Right lobe of liver (tissue), 6 donors: ENCODE measurements at regions not wholly inside any gene's neighbourhood (a gene's known extent, or its start where the extent isn't known, plus 50 kb on each side); places are given as distances from the start of the nearest gene placed in this dataset.

Experiments used
- ATAC-seq, 4 donors: fragments of 200-7000 bp; cut with Tn5 transposase; one replicate each; pipeline ENCODE4 v1.9.1; 2020; ENCODE audit warnings: mild to moderate bottlenecking in 4 of 4, moderate library complexity in 4 of 4
- DNase-seq, 3 donors: peaks; one replicate each; pipeline ENCODE4 v3.0.0-alpha.2; 2020
- H3K27ac ChIP-seq, 3 donors: fragments of 200-600 bp; one replicate each; pipeline ENCODE4 v1.8.0; 2022
- H3K27me3 ChIP-seq, 2 donors: fragments of 200-600 bp; one replicate each; pipeline ENCODE4 v1.8.0; 2022
- H3K36me3 ChIP-seq, 4 donors: fragments of 200-600 bp; sonication (generic) in 1 of 4; one replicate each; pipeline versions ENCODE4 v1.5.1 to v1.8.0; 2017 to 2022; ENCODE audit warnings: control low read depth in 1 of 4
- H3K4me1 ChIP-seq, 4 donors: fragments of 200-600 bp; sonication (generic) in 1 of 4; one replicate each; pipeline versions ENCODE4 v1.5.1 to v1.8.0; 2017 to 2022; ENCODE audit warnings: control low read depth in 1 of 4
- H3K4me3 ChIP-seq, 3 donors: fragments of 200-600 bp; one replicate each; pipeline ENCODE4 v1.8.0; 2022
- H3K9me3 ChIP-seq, 4 donors: fragments of 200-600 bp; sonication (generic) in 1 of 4; one replicate each; pipeline versions ENCODE4 v1.5.1 to v1.8.0; 2017 to 2022; ENCODE audit warnings: control low read depth in 1 of 4
- CTCF ChIP-seq, 4 donors: fragments of 200-600 bp in 3 of 4; fragments of 450-650 bp in 1 of 4; IDR thresholded peaks; one replicate each; pipeline versions ENCODE4 v1.5.1 to v1.8.0; 2016 to 2022; ENCODE audit warnings: antibody characterized with exemption in 4 of 4, mild to moderate bottlenecking in 2 of 4
- POLR2A ChIP-seq: fragments of 450-650 bp; IDR thresholded peaks from one replicate; pipeline ENCODE4 v1.6.1; 2017; ENCODE audit warnings: antibody characterized with exemption, mild to moderate bottlenecking
- WGBS: methylation state at CpG from one replicate; pipeline ENCODE4 v1.1.6; 2018; ENCODE audit warnings: low coverage, low lambda C conversion rate; ENCODE audit not compliant: insufficient coverage; ENCODE audit errors: missing lambda C conversion rate; 5-methylcytosine and 5-hydroxymethylcytosine counted together
- intact Hi-C, 2 donors: fragments of 100-400 bp; cut with DNase I; formaldehyde crosslinking; loops; one replicate each; pipeline versions ENCODE4 v1.11.2 to v1.14.1; 2022
- donor health status: DM: no; HTN: yes; CAD: no.
- donor health status: DM: no; HTN: no; CAD: no.
- donor health status: DM: no; HTN: no; CAD: no.
- donor health status: DM: no; HTN: yes; CAD: no.
- donor health status: DM: no; HTN: yes; CAD: no.

- WGBS: 45% methylated on average over 4 of the region's 5 CpGs
- H3K27me3 ChIP-seq: no peaks in the 10 kb centered on the region
- H3K27ac ChIP-seq: no peak overlapping the region
- DNase-seq (no peak), ATAC-seq (no peak)
- H3K4me1 ChIP-seq: no peaks in the 10 kb centered on the region
- H3K4me3 ChIP-seq: no peak overlapping the region
- no peaks in the 10 kb centered on the region for H3K36me3 ChIP-seq
- H3K9me3 ChIP-seq: no peaks in the 10 kb centered on the region
- TF ChIP-seq CTCF (IDR thresholded peaks at IDR 0.05) (no peak), POLR2A (no peak)
- intact Hi-C loops: no loop called here
These were observed 773.2 kb upstream of the ADAMTS5 start for GRCh38 chr21:27740084-27740483.

DNA sequence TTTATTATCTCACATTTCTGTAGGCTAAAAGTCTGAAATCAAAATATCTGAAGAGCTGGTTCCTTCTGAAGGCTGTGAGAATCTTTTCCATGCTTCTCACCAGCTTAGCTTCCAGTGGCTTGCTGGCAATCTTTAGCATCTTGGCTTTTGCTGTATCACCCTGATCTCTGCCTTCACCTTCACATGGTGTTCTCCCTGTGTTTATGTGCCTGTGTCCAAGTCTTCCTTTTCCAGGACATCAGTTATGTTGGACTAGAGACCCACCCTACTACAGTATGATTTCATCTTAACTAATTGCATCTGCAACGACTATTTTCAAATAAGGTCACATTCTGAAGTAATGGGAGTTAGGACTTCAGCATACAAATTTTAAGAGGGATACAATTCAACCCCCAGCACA is 772.3 kb upstream of the ADAMTS5 start:
- DNase-seq (no peak), ATAC-seq (no peak)
- TF ChIP-seq CTCF (IDR thresholded peaks at IDR 0.05) (no peak), POLR2A (no peak)
- Histone ChIP-seq H3K9me3 (no peaks in the 10 kb centered on the region), H3K27me3 (no peaks in the 10 kb centered on the region), H3K36me3 (no peaks in the 10 kb centered on the region), H3K4me1 (no peaks in the 10 kb centered on the region), H3K4me3 (no peak overlapping the region), H3K27ac (no peak overlapping the region)
- intact Hi-C loops: no loop called here
- WGBS: 39% methylated on average over 1 of the region's 1 CpG

DNA sequence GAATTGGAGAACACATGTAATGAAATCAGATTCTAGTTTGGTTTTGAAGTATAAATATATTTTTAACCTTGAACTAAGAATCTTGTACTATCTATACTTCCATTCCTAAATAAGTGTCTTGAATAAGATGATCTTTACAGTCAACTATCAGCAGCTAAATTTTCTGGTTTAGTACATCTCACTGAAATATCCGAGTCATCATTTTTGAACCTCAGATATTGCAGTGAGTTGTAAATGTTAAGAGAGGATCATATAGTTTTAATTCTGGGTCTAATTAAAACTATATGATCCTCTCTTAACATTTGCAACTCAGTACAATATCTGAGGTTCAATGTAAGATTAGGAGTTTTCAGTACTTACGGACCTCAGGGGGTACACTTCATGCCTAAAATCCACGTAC is 768.8 kb upstream of the ADAMTS5 start:
- no peak for ATAC-seq
- Histone ChIP-seq H3K36me3 (no peaks in the 10 kb centered on the region), H3K27me3 (no peaks in the 10 kb centered on the region), H3K4me3 (no peak overlapping the region), H3K9me3 (no peaks in the 10 kb centered on the region), H3K4me1 (no peaks in the 10 kb centered on the region), H3K27ac (no peak overlapping the region)
- intact Hi-C loops: no loop called here
- 60% methylated on average over 3 of the region's 3 CpGs for WGBS
- DNase-seq: no peak
- TF ChIP-seq POLR2A: no peak
- TF ChIP-seq CTCF (IDR thresholded peaks at IDR 0.05): no peak

GRCh38 chr21:27734146-27734545 is 767.3 kb upstream of the ADAMTS5 start:
- DNase-seq (no peak), ATAC-seq (no peak)
- H3K27ac ChIP-seq: no peak overlapping the region
- H3K9me3 ChIP-seq: peaks cover 0 to 1% (median 0%) of the 10 kb centered on the region in 4 donors
- intact Hi-C loops: no loop called here
- no peaks in the 10 kb centered on the region for H3K27me3 ChIP-seq
- H3K4me1 ChIP-seq: no peaks in the 10 kb centered on the region
- no peaks in the 10 kb centered on the region for H3K36me3 ChIP-seq
- H3K4me3 ChIP-seq: no peak overlapping the region
- TF ChIP-seq POLR2A (no peak), CTCF (IDR thresholded peaks at IDR 0.05) (no peak)

- WGBS: 50% methylated on average over 1 of the region's 1 CpG
- Histone ChIP-seq H3K27ac (no peak overlapping the region), H3K4me3 (no peak overlapping the region), H3K36me3 (no peaks in the 10 kb centered on the region), H3K4me1 (no peaks in the 10 kb centered on the region), H3K27me3 (no peaks in the 10 kb centered on the region), H3K9me3 (peaks cover 0 to 3% (median 0%) of the 10 kb centered on the region in 4 donors)
- intact Hi-C loops: no loop called here
- no peak for DNase-seq
- no peak for ATAC-seq
- no peak for TF ChIP-seq POLR2A
These were observed 759.0 kb upstream of the ADAMTS5 start for GRCh38 chr21:27725916-27726315.
